Sigmoid colon (tissue), 6 donors: ENCODE measurements at regions not wholly inside any gene's neighbourhood (a gene's known extent, or its start where the extent isn't known, plus 50 kb on each side); places are given as distances from the start of the nearest gene placed in this dataset.

Experiments used
- DNase-seq: peaks from one replicate; pipeline ENCODE4 v3.0.0-alpha.2; 2019
- H3K27ac ChIP-seq, 4 donors: fragments of 200-600 bp; sonication (generic); one replicate each; pipeline ENCODE4 v1.5.1; 2016 to 2019; ENCODE audit warnings: mild to moderate bottlenecking in 1 of 4
- H3K27me3 ChIP-seq, 3 donors: fragments of 200-600 bp; sonication (generic); one replicate each; pipeline ENCODE4 v1.5.1; 2019; ENCODE audit warnings: mild to moderate bottlenecking in 1 of 3
- H3K36me3 ChIP-seq, 4 donors: fragments of 200-600 bp; sonication (generic); one replicate each; pipeline ENCODE4 v1.5.1; 2016 to 2019
- H3K4me1 ChIP-seq, 4 donors: fragments of 200-600 bp; sonication (generic); one replicate each; pipeline ENCODE4 v1.5.1; 2017 to 2019
- H3K4me3 ChIP-seq, 4 donors: fragments of 200-600 bp; sonication (generic); one replicate each; pipeline ENCODE4 v1.5.1; 2017 to 2019; ENCODE audit warnings: mild to moderate bottlenecking in 2 of 4, moderate library complexity in 1 of 4
- H3K9me3 ChIP-seq, 4 donors: fragments of 200-600 bp in 3 of 4; sonication (generic) in 3 of 4; one replicate each; pipeline versions ENCODE4 v1.5.1 to v1.6.1; 2013 to 2019
- EP300 ChIP-seq, 4 donors: sonication (generic); formaldehyde crosslinking; IDR thresholded peaks; one replicate each; pipeline ENCODE4 v1.6.1; 2017; ENCODE audit warnings: antibody characterized with exemption in 4 of 4
- POLR2A ChIP-seq, 2 donors: fragments of 450-650 bp; IDR thresholded peaks; one replicate each; pipeline ENCODE4 v1.6.1; 2016; ENCODE audit warnings: antibody characterized with exemption in 2 of 2, mild to moderate bottlenecking in 2 of 2, moderate library complexity in 2 of 2
- POLR2AphosphoS5 ChIP-seq, 4 donors: sonication (generic); formaldehyde crosslinking; IDR thresholded peaks; one replicate each; pipeline ENCODE4 v1.6.1; 2017; ENCODE audit warnings: antibody characterized with exemption in 4 of 4
- WGBS, 2 donors: extraction: QIAGEN DNeasy Blood & Tissue Kit; methylation state at CpG; one replicate each; pipeline ENCODE4 v1.1.7; 2013; 5-methylcytosine and 5-hydroxymethylcytosine counted together
- intact Hi-C: fragments of 100-400 bp; cut with DNase I; formaldehyde crosslinking; loops from one replicate; pipeline ENCODE4 v1.15.1; 2023
- TF ChIP-seq, protein P1 (sequence below), 4 experiments: fragments of 450-650 bp in 3 of 4; fragments of 200-600 bp in 1 of 4; IDR thresholded peaks; one replicate each; pipeline ENCODE4 v1.5.1; 2016 to 2019; ENCODE audit warnings: antibody characterized with exemption in 4 of 4, mild to moderate bottlenecking in 3 of 4, moderate library complexity in 2 of 4
- donor health status: healthy with polysubstance abuse.
- donor health status: healthy.

DNA sequence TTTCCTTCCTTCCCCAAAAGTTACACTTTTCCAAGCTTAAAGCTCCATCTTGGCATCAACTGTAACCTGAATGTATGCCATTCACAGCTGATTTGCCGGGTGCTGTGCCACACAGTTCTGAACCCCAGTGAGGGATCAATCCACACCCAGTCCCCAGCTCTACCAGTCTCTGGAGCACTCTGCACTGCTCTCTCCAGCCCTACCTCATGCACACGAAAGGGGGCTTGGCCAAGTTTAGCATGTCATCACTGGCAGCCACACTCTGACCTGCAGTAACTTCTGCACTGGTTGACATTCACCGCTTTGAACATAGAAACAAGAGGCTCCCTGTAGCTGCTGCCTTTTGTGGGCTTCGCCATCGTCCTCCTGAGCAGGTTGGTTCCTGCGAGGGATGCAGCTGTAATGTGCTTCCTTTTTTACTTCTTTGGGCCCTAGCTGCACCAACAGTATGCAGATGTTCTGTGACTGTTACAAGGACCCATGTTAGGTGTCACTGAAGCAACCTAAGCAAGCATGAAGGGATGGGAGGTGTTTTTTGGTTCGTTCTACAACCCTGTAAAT, 135.4 kb upstream of the SLC44A3 start:
- TF ChIP-seq POLR2AphosphoS5 (IDR thresholded peaks at IDR 0.05) (no peak), EP300 (IDR thresholded peaks at IDR 0.05) (no peak), POLR2A (IDR thresholded peaks at IDR 0.05) (no peak)
- TF ChIP-seq, protein P1, sequence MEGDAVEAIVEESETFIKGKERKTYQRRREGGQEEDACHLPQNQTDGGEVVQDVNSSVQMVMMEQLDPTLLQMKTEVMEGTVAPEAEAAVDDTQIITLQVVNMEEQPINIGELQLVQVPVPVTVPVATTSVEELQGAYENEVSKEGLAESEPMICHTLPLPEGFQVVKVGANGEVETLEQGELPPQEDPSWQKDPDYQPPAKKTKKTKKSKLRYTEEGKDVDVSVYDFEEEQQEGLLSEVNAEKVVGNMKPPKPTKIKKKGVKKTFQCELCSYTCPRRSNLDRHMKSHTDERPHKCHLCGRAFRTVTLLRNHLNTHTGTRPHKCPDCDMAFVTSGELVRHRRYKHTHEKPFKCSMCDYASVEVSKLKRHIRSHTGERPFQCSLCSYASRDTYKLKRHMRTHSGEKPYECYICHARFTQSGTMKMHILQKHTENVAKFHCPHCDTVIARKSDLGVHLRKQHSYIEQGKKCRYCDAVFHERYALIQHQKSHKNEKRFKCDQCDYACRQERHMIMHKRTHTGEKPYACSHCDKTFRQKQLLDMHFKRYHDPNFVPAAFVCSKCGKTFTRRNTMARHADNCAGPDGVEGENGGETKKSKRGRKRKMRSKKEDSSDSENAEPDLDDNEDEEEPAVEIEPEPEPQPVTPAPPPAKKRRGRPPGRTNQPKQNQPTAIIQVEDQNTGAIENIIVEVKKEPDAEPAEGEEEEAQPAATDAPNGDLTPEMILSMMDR (IDR thresholded peaks at IDR 0.05), result no peak
- WGBS, 2 donors, result 63 to 81% methylated on average over 7 of the region's 7 CpGs
- intact Hi-C loops, result no loop called here
- DNase-seq, result no peak
- no peak overlapping the region for H3K4me3 ChIP-seq
- H3K9me3 ChIP-seq, result no peaks in the 10 kb centered on the region
- H3K4me1 ChIP-seq, result no peaks in the 10 kb centered on the region
- H3K27me3 ChIP-seq, result no peaks in the 10 kb centered on the region
- no peaks in the 10 kb centered on the region for H3K36me3 ChIP-seq
- H3K27ac ChIP-seq, result no peak overlapping the region

DNA sequence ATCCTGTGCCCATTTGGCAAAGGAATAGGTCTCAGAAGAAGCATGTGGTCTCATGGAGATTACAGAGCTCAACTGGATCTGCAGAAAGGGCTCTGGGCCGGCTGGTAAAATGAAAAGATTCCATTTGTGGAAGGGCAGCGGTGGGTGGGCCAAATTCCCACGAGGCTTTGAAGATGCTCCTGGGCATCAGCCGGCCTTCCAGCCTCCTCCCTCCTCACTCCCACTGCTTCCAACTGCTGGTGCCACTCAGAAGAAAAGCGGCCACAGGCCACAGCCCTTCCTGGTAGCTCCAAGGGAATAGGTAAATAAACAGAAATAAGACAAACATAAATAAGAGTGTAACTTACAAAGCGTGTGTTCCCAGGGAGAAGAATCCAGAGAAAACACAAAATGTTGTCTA, 136.3 kb upstream of the SLC44A3 start:
- Histone ChIP-seq H3K4me3 (no peak overlapping the region), H3K27me3 (no peaks in the 10 kb centered on the region), H3K9me3 (no peaks in the 10 kb centered on the region), H3K36me3 (no peaks in the 10 kb centered on the region), H3K4me1 (no peaks in the 10 kb centered on the region), H3K27ac (no peak overlapping the region)
- intact Hi-C loops, result no loop called here
- WGBS, 2 donors, result 69% methylated on average over 6 of the region's 6 CpGs
- TF ChIP-seq, protein P1 (IDR thresholded peaks at IDR 0.05), result no peak
- no peak for TF ChIP-seq POLR2AphosphoS5 (IDR thresholded peaks at IDR 0.05)
- TF ChIP-seq EP300 (IDR thresholded peaks at IDR 0.05), result no peak
- TF ChIP-seq POLR2A (IDR thresholded peaks at IDR 0.05), result no peak
- no peak for DNase-seq

DNA sequence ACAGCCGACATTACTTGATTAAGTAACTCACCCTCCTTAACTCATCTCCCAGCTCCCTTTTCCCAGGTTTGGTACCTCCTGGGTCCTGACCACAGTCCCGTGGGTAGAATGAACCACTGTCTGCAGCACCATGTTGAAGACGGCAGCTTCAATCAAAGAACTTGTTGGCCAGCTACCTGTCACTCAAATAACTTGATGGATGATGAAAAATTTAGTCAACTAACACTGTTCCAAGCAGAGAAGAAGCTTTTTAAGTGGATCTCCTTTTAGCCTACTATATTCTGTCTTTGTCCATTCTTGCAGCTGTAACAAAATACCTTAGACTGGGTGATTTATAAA, 138.4 kb upstream of the F3 start:
- H3K36me3 ChIP-seq, result no peaks in the 10 kb centered on the region
- WGBS, 2 donors, result 73 to 77% methylated on average over 3 of the region's 3 CpGs
- no peaks in the 10 kb centered on the region for H3K9me3 ChIP-seq
- H3K27me3 ChIP-seq, result no peaks in the 10 kb centered on the region
- no peak for DNase-seq
- H3K4me3 ChIP-seq, result no peak overlapping the region
- H3K27ac ChIP-seq, result peak overlapping the region in 1 of 4 donors; percentile 31
- intact Hi-C loops, result no loop called here
- TF ChIP-seq POLR2AphosphoS5 (IDR thresholded peaks at IDR 0.05), result no peak
- TF ChIP-seq, protein P1 (IDR thresholded peaks at IDR 0.05), result no peak
- no peak for TF ChIP-seq EP300 (IDR thresholded peaks at IDR 0.05)
- no peak for TF ChIP-seq POLR2A (IDR thresholded peaks at IDR 0.05)
- peaks cover 0 to 4% (median 0%) of the 10 kb centered on the region in 4 donors for H3K4me1 ChIP-seq

DNA sequence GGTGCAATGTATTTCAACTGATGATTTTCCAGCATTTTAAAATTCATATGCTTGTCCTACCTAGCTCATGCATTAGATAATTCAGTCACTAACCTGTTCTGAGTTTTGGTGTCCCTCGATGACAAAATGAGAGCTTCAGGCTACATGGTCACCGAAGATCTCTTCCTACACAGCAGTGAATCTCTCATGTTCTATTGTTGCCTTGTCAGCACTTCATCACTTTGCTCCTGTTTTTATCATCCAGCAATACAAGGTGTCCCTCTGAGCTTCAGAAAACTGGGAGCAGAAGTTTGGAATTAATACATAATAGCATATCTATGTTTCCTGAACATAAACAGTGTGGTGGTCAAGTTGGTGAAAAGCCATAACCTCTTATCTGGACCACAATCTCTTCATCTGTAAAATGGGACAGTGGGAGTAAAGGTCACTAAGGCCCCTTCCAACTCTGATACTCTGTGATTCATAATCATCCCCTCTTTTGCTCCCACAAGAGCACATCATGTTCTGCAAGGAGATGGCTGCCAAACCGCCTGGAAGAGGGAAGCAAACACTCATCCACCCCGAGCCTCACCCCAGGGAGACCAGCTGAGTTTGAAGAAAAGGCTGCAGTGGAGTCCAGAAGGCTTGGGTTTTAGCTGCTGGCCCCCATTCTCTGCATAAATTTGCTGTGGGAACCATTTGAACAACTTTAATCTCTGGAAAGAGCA, 137.9 kb upstream of the F3 start:
- peak overlapping the region in 2 of 4 donors; percentile 12 to 46 for H3K27ac ChIP-seq
- intact Hi-C loops, result no loop called here
- 92 to 94% methylated on average over 4 of the region's 4 CpGs for WGBS, 2 donors

More for the DNA sequence above, 137.9 kb upstream of the F3 start:
- no peaks in the 10 kb centered on the region for H3K27me3 ChIP-seq
- H3K36me3 ChIP-seq, result no peaks in the 10 kb centered on the region
- H3K4me3 ChIP-seq, result no peak overlapping the region
- DNase-seq, result peak; percentile 91
- H3K9me3 ChIP-seq, result no peaks in the 10 kb centered on the region
- peaks cover 0 to 4% (median 0%) of the 10 kb centered on the region in 4 donors for H3K4me1 ChIP-seq
- peak in 1 of 4 donors; percentile 49 for TF ChIP-seq POLR2AphosphoS5 (IDR thresholded peaks at IDR 0.05)
- TF ChIP-seq, protein P1 (IDR thresholded peaks at IDR 0.05), result no peak
